ENCODE measurements at regions not wholly inside any gene's neighbourhood (a gene's known extent, or its start where the extent isn't known, plus 50 kb on each side); places are given as distances from the start of the nearest gene placed in this dataset.

DNA sequence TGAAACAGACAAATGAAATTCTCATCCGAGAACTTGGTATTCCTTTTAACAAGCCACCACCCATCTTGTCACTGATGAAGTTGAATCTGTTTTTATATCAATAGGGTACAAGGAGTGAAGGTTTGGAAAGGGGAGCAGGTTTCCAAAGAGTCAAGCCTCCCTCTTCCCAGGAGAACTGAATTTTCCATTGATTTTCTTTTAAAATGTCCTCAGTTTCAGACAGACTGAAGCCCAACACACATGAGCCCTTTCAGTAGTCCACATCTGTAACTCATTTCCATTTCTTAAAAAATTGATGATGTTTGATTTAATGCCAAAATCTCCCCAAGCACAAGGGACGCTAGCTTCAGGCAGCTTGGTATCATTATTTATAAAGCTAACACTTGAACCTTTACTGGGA is 187.7 kb downstream of the FOXB1 start:
- DNase-seq (ENCODE audit: low spot score), result no peak
- H3K4me1 Mint-ChIP-seq (ENCODE audit: low read depth), result no peaks in the 10 kb centered on the region
- no peaks in the 10 kb centered on the region for H3K9me3 Mint-ChIP-seq (ENCODE audit: low read depth)
- TF ChIP-seq, protein P1, sequence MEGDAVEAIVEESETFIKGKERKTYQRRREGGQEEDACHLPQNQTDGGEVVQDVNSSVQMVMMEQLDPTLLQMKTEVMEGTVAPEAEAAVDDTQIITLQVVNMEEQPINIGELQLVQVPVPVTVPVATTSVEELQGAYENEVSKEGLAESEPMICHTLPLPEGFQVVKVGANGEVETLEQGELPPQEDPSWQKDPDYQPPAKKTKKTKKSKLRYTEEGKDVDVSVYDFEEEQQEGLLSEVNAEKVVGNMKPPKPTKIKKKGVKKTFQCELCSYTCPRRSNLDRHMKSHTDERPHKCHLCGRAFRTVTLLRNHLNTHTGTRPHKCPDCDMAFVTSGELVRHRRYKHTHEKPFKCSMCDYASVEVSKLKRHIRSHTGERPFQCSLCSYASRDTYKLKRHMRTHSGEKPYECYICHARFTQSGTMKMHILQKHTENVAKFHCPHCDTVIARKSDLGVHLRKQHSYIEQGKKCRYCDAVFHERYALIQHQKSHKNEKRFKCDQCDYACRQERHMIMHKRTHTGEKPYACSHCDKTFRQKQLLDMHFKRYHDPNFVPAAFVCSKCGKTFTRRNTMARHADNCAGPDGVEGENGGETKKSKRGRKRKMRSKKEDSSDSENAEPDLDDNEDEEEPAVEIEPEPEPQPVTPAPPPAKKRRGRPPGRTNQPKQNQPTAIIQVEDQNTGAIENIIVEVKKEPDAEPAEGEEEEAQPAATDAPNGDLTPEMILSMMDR (IDR thresholded peaks at IDR 0.05), result no peak
- no peaks in the 10 kb centered on the region for H3K36me3 Mint-ChIP-seq (ENCODE audit: low read depth)
- peaks cover 35% of the 10 kb centered on the region for H3K27me3 Mint-ChIP-seq (ENCODE audit: low read depth)
- no peak overlapping the region for H3K27ac Mint-ChIP-seq (ENCODE audit: unreplicated experiment)
- no peak overlapping the region for H3K4me3 Mint-ChIP-seq (ENCODE audit: unreplicated experiment)

DNA sequence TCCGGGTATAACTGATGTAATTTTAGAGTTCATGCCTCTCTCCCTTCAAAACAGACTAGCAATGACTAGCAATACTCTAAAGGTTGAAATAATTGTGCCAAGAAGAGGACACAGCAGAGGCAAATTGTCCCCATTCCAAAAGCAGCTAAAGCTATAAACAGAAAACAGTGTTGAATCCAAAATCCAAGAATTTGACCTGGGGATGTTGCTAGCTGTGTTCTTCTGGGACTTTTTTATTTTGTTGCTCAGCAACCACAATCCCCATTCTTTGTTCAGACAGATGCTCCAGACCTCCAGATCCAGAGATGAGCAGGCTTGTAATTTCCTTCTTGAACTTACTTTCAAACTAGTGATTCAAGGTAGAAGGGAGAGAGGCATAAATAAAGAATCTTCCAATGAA is 191.5 kb downstream of the FOXB1 start:
- no peak for DNase-seq (ENCODE audit: low spot score)
- Mint-ChIP-seq H3K36me3 (ENCODE audit: low read depth) (no peaks in the 10 kb centered on the region), H3K4me1 (ENCODE audit: low read depth) (no peaks in the 10 kb centered on the region), H3K27me3 (ENCODE audit: low read depth) (peaks cover 43% of the 10 kb centered on the region), H3K27ac (ENCODE audit: unreplicated experiment) (no peak overlapping the region), H3K9me3 (ENCODE audit: low read depth) (no peaks in the 10 kb centered on the region), H3K4me3 (ENCODE audit: unreplicated experiment) (no peak overlapping the region)
- TF ChIP-seq, protein P1 (IDR thresholded peaks at IDR 0.05), result no peak

DNA sequence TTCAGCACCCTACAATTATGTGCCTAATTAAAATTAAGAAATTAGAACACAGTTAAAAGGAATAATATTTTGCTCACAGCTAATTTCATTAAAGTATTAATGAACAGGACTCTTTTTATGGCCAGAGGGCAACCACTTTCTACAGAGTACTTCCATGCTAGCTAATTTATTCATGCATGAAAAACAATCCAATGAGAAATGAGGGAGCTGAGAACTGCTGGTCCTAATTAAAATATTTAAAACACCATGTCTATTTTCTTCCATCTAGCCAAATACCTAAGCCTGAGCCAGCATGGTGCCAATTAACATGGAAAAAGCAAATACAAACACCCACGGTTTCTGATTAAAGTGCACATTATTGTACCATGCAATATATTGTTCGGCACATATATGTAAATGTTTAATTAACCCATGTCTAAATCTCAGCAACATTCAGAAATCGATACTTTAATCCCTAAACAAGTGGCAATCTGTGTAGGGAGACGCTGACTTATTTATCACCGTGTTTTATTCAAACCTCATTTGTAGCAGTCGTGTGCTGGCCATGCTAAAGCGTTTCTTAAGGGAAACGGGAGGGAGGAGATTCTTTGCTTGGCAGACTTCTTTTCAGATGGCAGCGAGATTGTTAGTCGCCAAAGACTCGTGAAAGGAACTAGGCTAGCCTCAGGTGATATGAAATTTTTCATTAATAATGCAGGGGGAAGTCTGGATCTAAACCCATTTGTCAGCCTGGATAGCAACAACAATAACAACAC is 193.5 kb downstream of the ANXA2 start:
- H3K27ac Mint-ChIP-seq (ENCODE audit: unreplicated experiment), result no peak overlapping the region
- H3K9me3 Mint-ChIP-seq (ENCODE audit: low read depth), result no peaks in the 10 kb centered on the region
- no peaks in the 10 kb centered on the region for H3K36me3 Mint-ChIP-seq (ENCODE audit: low read depth)
- DNase-seq (ENCODE audit: low spot score), result no peak
- TF ChIP-seq, protein P1 (IDR thresholded peaks at IDR 0.05), result no peak
- H3K27me3 Mint-ChIP-seq (ENCODE audit: low read depth), result peaks cover 48% of the 10 kb centered on the region
- no peak overlapping the region for H3K4me3 Mint-ChIP-seq (ENCODE audit: unreplicated experiment)
- no peaks in the 10 kb centered on the region for H3K4me1 Mint-ChIP-seq (ENCODE audit: low read depth)

- H3K27ac Mint-ChIP-seq (ENCODE audit: unreplicated experiment), result no peak overlapping the region
- no peaks in the 10 kb centered on the region for H3K4me1 Mint-ChIP-seq (ENCODE audit: low read depth)
- no peak overlapping the region for H3K4me3 Mint-ChIP-seq (ENCODE audit: unreplicated experiment)
- no peak for DNase-seq (ENCODE audit: low spot score)
- no peaks in the 10 kb centered on the region for H3K9me3 Mint-ChIP-seq (ENCODE audit: low read depth)
- no peaks in the 10 kb centered on the region for H3K36me3 Mint-ChIP-seq (ENCODE audit: low read depth)
- peaks cover 31% of the 10 kb centered on the region for H3K27me3 Mint-ChIP-seq (ENCODE audit: low read depth)
- TF ChIP-seq, protein P1 (IDR thresholded peaks at IDR 0.05), result no peak
Observed at GRCh38 chr15:60208709-60209108, 189.1 kb downstream of the ANXA2 start.

DNA sequence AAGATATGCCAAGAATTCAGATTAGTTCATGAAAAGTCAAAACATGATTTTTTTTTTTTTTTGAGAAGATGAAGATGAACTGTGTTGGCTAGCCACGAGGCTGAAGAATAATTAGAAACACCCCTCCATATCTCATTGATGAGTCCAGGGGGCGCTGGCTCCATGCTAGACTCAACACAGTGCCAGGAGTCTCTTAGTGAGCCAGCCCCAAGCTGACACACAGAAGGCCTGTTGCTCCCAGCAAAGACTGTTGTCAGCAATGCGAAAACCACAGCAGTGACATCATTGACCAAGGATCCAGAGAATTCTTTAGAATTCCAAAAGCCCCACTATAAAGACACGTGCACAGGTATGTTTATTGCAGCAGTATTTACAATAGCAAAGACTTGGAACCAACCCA is 185.2 kb downstream of the ANXA2 start:
- no peak for DNase-seq (ENCODE audit: low spot score)
- TF ChIP-seq, protein P1 (IDR thresholded peaks at IDR 0.05), result no peak
- no peaks in the 10 kb centered on the region for H3K4me1 Mint-ChIP-seq (ENCODE audit: low read depth)
- H3K9me3 Mint-ChIP-seq (ENCODE audit: low read depth), result no peaks in the 10 kb centered on the region
- peaks cover 17% of the 10 kb centered on the region for H3K27me3 Mint-ChIP-seq (ENCODE audit: low read depth)
- no peak overlapping the region for H3K4me3 Mint-ChIP-seq (ENCODE audit: unreplicated experiment)
- H3K27ac Mint-ChIP-seq (ENCODE audit: unreplicated experiment), result no peak overlapping the region
- no peaks in the 10 kb centered on the region for H3K36me3 Mint-ChIP-seq (ENCODE audit: low read depth)
